ENCODE measurements at regions not wholly inside any gene's neighbourhood (a gene's known extent, or its start where the extent isn't known, plus 50 kb on each side); places are given as distances from the start of the nearest gene placed in this dataset.
"Not testable (repeated sequence)": the region's sequence is repeated elsewhere in the genome, so short reads cannot be mapped to it uniquely, and the experiment has no call there.

GRCh38 chr11:10982704-10983510 is 125.1 kb upstream of the ZBED5 start:
- no peak for TF ChIP-seq CTCF (IDR thresholded peaks at IDR 0.05; ENCODE audit: borderline replicate concordance, insufficient read depth, low read depth, low read length)
- H3K4me3 ChIP-seq (ENCODE audit: low read depth, low read length), result no peak overlapping the region

GRCh38 chr11:10979529-10979928 is 121.7 kb upstream of the ZBED5 start:
- no peak for TF ChIP-seq CTCF (IDR thresholded peaks at IDR 0.05; ENCODE audit: borderline replicate concordance, insufficient read depth, low read depth, low read length)
- H3K4me3 ChIP-seq (ENCODE audit: low read depth, low read length), result no peak overlapping the region

- TF ChIP-seq CTCF (IDR thresholded peaks at IDR 0.05; ENCODE audit: borderline replicate concordance, insufficient read depth, low read depth, low read length), result no peak
- H3K4me3 ChIP-seq (ENCODE audit: low read depth, low read length), result no peak overlapping the region
These were observed 120.3 kb upstream of the ZBED5 start for GRCh38 chr11:10978198-10978597.

- TF ChIP-seq CTCF (IDR thresholded peaks at IDR 0.05; ENCODE audit: borderline replicate concordance, insufficient read depth, low read depth, low read length), result no peak
- no peak overlapping the region for H3K4me3 ChIP-seq (ENCODE audit: low read depth, low read length)
These were observed 117.5 kb upstream of the ZBED5 start for GRCh38 chr11:10975287-10975721.

- no peak overlapping the region for H3K4me3 ChIP-seq (ENCODE audit: low read depth, low read length)
- TF ChIP-seq CTCF (IDR thresholded peaks at IDR 0.05; ENCODE audit: borderline replicate concordance, insufficient read depth, low read depth, low read length), result no peak
These were observed 115.6 kb upstream of the ZBED5 start for GRCh38 chr11:10973416-10973815.

- TF ChIP-seq CTCF (IDR thresholded peaks at IDR 0.05; ENCODE audit: borderline replicate concordance, insufficient read depth, low read depth, low read length), result no peak
- H3K4me3 ChIP-seq (ENCODE audit: low read depth, low read length), result no peak overlapping the region
These were observed 113.1 kb upstream of the ZBED5 start for GRCh38 chr11:10970926-10971325.

GRCh38 chr11:10969387-10969786 is 111.5 kb upstream of the ZBED5 start:
- H3K4me3 ChIP-seq (ENCODE audit: low read depth, low read length), result no peak overlapping the region
- no peak for TF ChIP-seq CTCF (IDR thresholded peaks at IDR 0.05; ENCODE audit: borderline replicate concordance, insufficient read depth, low read depth, low read length)

GRCh38 chr11:10956884-10957283 is 99.0 kb upstream of the ZBED5 start:
- not testable (repeated sequence) for H3K4me3 ChIP-seq (ENCODE audit: low read depth, low read length)

All from GM12875 (cell line).